ENCODE measurements at regions not wholly inside any gene's neighbourhood (a gene's known extent, or its start where the extent isn't known, plus 50 kb on each side); places are given as distances from the start of the nearest gene placed in this dataset.

GRCh38 chr5:174315471-174315870 is 270.0 kb downstream of the NSG2 start:
- TF ChIP-seq CTCF (IDR thresholded peaks at IDR 0.05; ENCODE audit: poor library complexity) = no peak
- TF ChIP-seq EZH2phosphoT487 (IDR thresholded peaks at IDR 0.05; ENCODE audit: low read depth, severe bottlenecking, unreplicated experiment) = no peak
